IgD-negative memory B cell (primary cell): ENCODE measurements at regions not wholly inside any gene's neighbourhood (a gene's known extent, or its start where the extent isn't known, plus 50 kb on each side); places are given as distances from the start of the nearest gene placed in this dataset.
"Not testable (repeated sequence)": the region's sequence is repeated elsewhere in the genome, so short reads cannot be mapped to it uniquely, and the experiment has no call there.

Source experiments
- H3K27ac Mint-ChIP-seq, 3 donors: one replicate each; pipeline ENCODE4 v1.8.0; 2020 to 2022; ENCODE audit warnings: mild to moderate bottlenecking in 3 of 3, mixed read lengths in 3 of 3, moderate library complexity in 1 of 3
- H3K27me3 Mint-ChIP-seq: one replicate; pipeline ENCODE4 v1.8.0; 2021; ENCODE audit warnings: mixed read lengths
- H3K36me3 Mint-ChIP-seq: one replicate; pipeline ENCODE4 v1.8.0; 2020; ENCODE audit warnings: mild to moderate bottlenecking, mixed read lengths
- H3K4me1 Mint-ChIP-seq, 3 donors: one replicate each; pipeline ENCODE4 v1.8.0; 2020 to 2022; ENCODE audit warnings: mixed read lengths in 3 of 3, mild to moderate bottlenecking in 1 of 3
- H3K4me3 Mint-ChIP-seq, 4 donors: one replicate each; pipeline ENCODE4 v1.8.0; 2020 to 2022; ENCODE audit warnings: mild to moderate bottlenecking in 4 of 4, mixed read lengths in 4 of 4, moderate library complexity in 3 of 4
- H3K9me3 Mint-ChIP-seq, 3 donors: one replicate each; pipeline ENCODE4 v1.8.0; 2020 to 2021; ENCODE audit warnings: mixed read lengths in 3 of 3, mild to moderate bottlenecking in 1 of 3

GRCh38 chrX:3858332-3858731 is 144.9 kb upstream of the PRKX start:
- not testable (repeated sequence) for H3K36me3 Mint-ChIP-seq, H3K27me3 Mint-ChIP-seq, H3K9me3 Mint-ChIP-seq, H3K4me3 Mint-ChIP-seq, H3K4me1 Mint-ChIP-seq, H3K27ac Mint-ChIP-seq

GRCh38 chrX:3843522-3844145 is 130.2 kb upstream of the PRKX start:
- not testable (repeated sequence) for H3K27ac Mint-ChIP-seq, H3K9me3 Mint-ChIP-seq, H3K4me3 Mint-ChIP-seq, H3K27me3 Mint-ChIP-seq, H3K4me1 Mint-ChIP-seq, H3K36me3 Mint-ChIP-seq

- not testable (repeated sequence) for H3K27ac Mint-ChIP-seq, H3K9me3 Mint-ChIP-seq, H3K36me3 Mint-ChIP-seq, H3K4me1 Mint-ChIP-seq, H3K27me3 Mint-ChIP-seq
- peak overlapping the region in 3 of 4 donors; percentile 55 to 90 (median 73) for H3K4me3 Mint-ChIP-seq
Observed at GRCh38 chrX:3842822-3843521, 129.5 kb upstream of the PRKX start.

GRCh38 chrX:3838754-3839153 is 125.3 kb upstream of the PRKX start:
- H3K27ac Mint-ChIP-seq, H3K27me3 Mint-ChIP-seq, H3K36me3 Mint-ChIP-seq, H3K9me3 Mint-ChIP-seq, H3K4me1 Mint-ChIP-seq, H3K4me3 Mint-ChIP-seq: not testable (repeated sequence)

GRCh38 chrX:3837958-3838643 is 124.7 kb upstream of the PRKX start:
- not testable (repeated sequence) for H3K9me3 Mint-ChIP-seq, H3K4me1 Mint-ChIP-seq, H3K4me3 Mint-ChIP-seq, H3K27me3 Mint-ChIP-seq, H3K27ac Mint-ChIP-seq, H3K36me3 Mint-ChIP-seq

- not testable (repeated sequence) for H3K4me3 Mint-ChIP-seq, H3K27me3 Mint-ChIP-seq, H3K36me3 Mint-ChIP-seq, H3K27ac Mint-ChIP-seq, H3K4me1 Mint-ChIP-seq, H3K9me3 Mint-ChIP-seq
Observed at GRCh38 chrX:3837211-3837610, 123.8 kb upstream of the PRKX start.

- H3K36me3 Mint-ChIP-seq, H3K9me3 Mint-ChIP-seq, H3K27ac Mint-ChIP-seq, H3K4me1 Mint-ChIP-seq, H3K27me3 Mint-ChIP-seq, H3K4me3 Mint-ChIP-seq: not testable (repeated sequence)
Observed at GRCh38 chrX:3833761-3834542, 120.5 kb upstream of the PRKX start.

GRCh38 chrX:3830020-3830419 is 116.6 kb upstream of the PRKX start:
- not testable (repeated sequence) for H3K36me3 Mint-ChIP-seq, H3K27ac Mint-ChIP-seq, H3K4me1 Mint-ChIP-seq, H3K4me3 Mint-ChIP-seq, H3K9me3 Mint-ChIP-seq, H3K27me3 Mint-ChIP-seq

GRCh38 chrX:3829041-3829531 is 115.6 kb upstream of the PRKX start:
- H3K27me3 Mint-ChIP-seq, H3K27ac Mint-ChIP-seq, H3K36me3 Mint-ChIP-seq, H3K4me3 Mint-ChIP-seq, H3K9me3 Mint-ChIP-seq, H3K4me1 Mint-ChIP-seq: not testable (repeated sequence)

GRCh38 chrX:3828378-3829040 is 115.1 kb upstream of the PRKX start:
- H3K4me3 Mint-ChIP-seq, H3K27me3 Mint-ChIP-seq, H3K4me1 Mint-ChIP-seq, H3K9me3 Mint-ChIP-seq, H3K36me3 Mint-ChIP-seq, H3K27ac Mint-ChIP-seq: not testable (repeated sequence)

- not testable (repeated sequence) for H3K4me3 Mint-ChIP-seq, H3K9me3 Mint-ChIP-seq, H3K4me1 Mint-ChIP-seq, H3K36me3 Mint-ChIP-seq, H3K27ac Mint-ChIP-seq, H3K27me3 Mint-ChIP-seq
Observed at GRCh38 chrX:3824008-3824407, 110.6 kb upstream of the PRKX start.

GRCh38 chrX:3820167-3820566 is 106.7 kb upstream of the PRKX start:
- Mint-ChIP-seq H3K4me3 (peak overlapping the region in 1 of 4 donors; percentile 51), H3K9me3 (no peaks in the 10 kb centered on the region), H3K4me1 (peaks cover 0 to 10% (median 8%) of the 10 kb centered on the region in 3 donors), H3K27me3 (no peaks in the 10 kb centered on the region), H3K27ac (peak overlapping the region in 2 of 3 donors; percentile 48 to 71), H3K36me3 (peaks cover 3% of the 10 kb centered on the region)

- H3K36me3 Mint-ChIP-seq, H3K9me3 Mint-ChIP-seq: not testable (repeated sequence)
- H3K27ac Mint-ChIP-seq, result peak overlapping the region; percentile 62 to 90 (median 73)
Observed at GRCh38 chrX:3817480-3817879, 104.0 kb upstream of the PRKX start.

GRCh38 chrX:3815896-3816664 is 102.6 kb upstream of the PRKX start:
- peaks cover 3% of the 10 kb centered on the region for H3K36me3 Mint-ChIP-seq
- no peaks in the 10 kb centered on the region for H3K27me3 Mint-ChIP-seq
- H3K4me1 Mint-ChIP-seq, result peaks cover 9 to 22% (median 18%) of the 10 kb centered on the region in 3 donors

More at GRCh38 chrX:3817480-3817879, 104.0 kb upstream of the PRKX start:
- H3K27me3 Mint-ChIP-seq, result not testable (repeated sequence)
- Mint-ChIP-seq H3K4me3 (peak overlapping the region in 1 of 4 donors; percentile 86), H3K4me1 (peaks cover 0 to 15% (median 10%) of the 10 kb centered on the region in 3 donors)

More at GRCh38 chrX:3815896-3816664, 102.6 kb upstream of the PRKX start:
- Mint-ChIP-seq H3K4me3 (peak overlapping the region; percentile 86 to 94 (median 90)), H3K27ac (peak overlapping the region; percentile 72 to 90 (median 86)), H3K9me3 (no peaks in the 10 kb centered on the region)
